HG02678 (cell line): ENCODE measurements at regions not wholly inside any gene's neighbourhood (a gene's known extent, or its start where the extent isn't known, plus 50 kb on each side); places are given as distances from the start of the nearest gene placed in this dataset.
"Not testable (repeated sequence)": the region's sequence is repeated elsewhere in the genome, so short reads cannot be mapped to it uniquely, and the experiment has no call there.

Experiments used
- ATAC-seq: cut with Tn5 transposase; IDR thresholded peaks from one replicate; pipeline ENCODE4 v1.9.1; 2021; ENCODE audit warnings: mild to moderate bottlenecking, moderate library complexity; ENCODE audit not compliant: unreplicated experiment

GRCh38 chr1:189524501-189524900 lies 953.2 kb downstream of the BRINP3 start:
- no peak for ATAC-seq

DNA sequence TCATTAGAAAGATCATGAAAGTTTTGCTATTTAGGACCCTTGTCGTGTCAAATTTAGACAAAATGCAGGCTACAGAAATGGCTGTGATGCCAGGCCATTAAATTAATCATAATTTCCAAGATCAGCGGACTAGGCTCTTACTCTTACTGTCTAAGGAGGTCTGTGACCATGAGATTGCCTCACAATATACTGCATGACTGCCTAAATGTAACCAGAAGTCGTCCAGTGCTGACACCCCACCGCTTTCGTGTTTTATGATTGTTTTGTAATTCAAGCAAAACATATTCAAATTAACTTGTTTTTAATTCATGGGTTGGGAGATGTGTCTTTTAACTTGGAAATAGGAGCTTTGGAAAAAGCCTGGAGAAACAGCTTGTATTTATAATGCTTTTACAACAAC lies 947.5 kb downstream of the BRINP3 start:
- no peak for ATAC-seq

DNA sequence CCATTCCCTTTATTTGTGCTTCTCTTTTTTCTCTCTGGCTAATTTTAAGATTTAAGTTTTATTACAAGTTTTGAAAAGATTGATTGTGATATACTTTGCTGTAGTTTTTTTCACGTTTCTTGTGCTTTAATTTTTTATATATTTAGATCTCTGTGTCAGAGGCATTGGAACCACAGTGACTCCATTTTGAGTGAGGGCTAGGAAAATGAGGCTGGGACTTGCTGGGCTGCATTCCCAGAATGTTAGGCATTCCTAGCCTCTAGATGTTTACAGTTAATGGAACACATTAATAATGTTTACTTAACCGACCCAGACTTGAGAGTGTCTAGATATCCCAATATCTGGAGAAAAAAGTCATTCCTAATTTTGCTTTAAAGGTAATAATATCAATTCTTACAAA lies 939.4 kb downstream of the BRINP3 start:
- no peak for ATAC-seq

- no peak for ATAC-seq
Observed at GRCh38 chr1:189550498-189550897, 927.2 kb downstream of the BRINP3 start.

- no peak for ATAC-seq
Observed at GRCh38 chr1:189563784-189564183, 913.9 kb downstream of the BRINP3 start.

DNA sequence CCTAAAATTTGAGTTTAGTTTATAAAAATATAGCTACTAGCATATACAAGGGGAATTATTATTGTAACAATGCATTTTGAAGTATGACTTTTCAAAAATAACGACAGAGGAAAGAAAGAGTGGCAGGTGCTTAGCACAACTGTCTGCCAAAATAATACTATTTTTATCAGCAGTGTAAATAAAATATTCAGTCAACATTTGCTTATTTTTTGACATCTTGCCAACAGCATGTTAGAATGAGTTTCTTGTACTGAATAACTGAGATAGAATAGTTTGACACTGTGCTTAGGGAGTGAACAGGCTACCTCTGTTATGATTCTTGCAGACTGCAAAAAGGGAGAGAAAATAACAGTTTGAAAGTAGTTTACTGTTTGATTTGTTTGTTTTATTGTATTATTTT lies 909.8 kb downstream of the BRINP3 start:
- no peak for ATAC-seq

DNA sequence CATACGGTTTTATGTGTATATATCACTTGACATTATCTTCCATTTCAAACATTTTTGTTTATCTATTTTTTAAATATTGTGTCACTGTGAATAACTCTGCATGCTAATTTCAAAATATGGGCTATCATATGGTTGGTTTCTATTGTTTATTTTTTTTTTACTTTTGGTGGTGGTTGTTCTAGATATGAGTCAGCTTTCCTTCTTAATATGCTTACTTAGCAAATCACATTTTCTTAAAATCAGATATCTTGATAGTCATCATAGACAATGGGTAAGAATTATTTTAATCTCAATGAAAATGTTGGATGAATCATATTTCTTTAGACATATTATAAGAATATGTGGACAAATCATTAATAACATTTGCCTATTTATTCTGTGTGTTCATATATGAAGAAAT lies 881.5 kb downstream of the BRINP3 start:
- no peak for ATAC-seq

GRCh38 chr1:189597083-189597482 lies 880.6 kb downstream of the BRINP3 start:
- no peak for ATAC-seq

- no peak for ATAC-seq
Observed at GRCh38 chr1:189605226-189605625, 872.4 kb downstream of the BRINP3 start.

DNA sequence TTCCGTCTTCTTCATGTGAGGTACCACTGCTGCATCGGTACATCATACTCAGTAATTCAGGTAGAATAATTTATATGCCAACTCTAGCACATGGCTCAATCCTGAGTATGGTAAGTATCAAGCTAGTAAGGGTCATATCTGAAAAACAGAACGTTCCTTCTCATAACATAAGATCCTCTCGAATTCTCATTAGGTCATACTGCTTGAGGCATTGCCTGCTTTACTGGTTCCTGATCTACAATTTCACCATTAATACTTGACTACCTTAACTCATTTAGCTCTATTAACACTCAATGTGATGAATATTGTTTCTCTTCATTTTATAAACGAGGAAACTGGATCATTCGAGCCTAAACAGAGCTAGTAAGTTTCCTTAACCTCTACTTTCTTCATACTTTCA lies 871.6 kb downstream of the BRINP3 start:
- ATAC-seq = no peak

- no peak for ATAC-seq
Observed at GRCh38 chr1:189606795-189607476, 870.7 kb downstream of the BRINP3 start.

GRCh38 chr1:189607477-189608096 lies 870.1 kb downstream of the BRINP3 start:
- no peak for ATAC-seq

DNA sequence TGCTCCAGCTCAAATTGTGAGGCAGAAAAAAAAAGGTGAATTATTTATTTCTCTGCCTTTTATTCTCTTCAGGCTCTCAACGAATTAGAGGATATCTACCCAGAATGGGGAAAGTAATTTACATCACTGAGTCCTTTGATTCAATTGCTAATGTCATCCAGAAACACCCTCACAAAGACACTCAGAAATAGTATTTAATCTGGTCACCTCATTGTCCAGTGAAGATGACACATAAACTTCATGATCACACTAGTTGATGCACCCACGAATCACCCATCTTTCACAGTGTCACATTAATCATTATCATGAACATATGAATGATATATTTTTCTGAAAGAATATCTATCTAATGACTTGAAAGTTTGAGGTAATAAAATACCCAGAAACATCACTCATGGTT lies 868.5 kb downstream of the BRINP3 start:
- no peak for ATAC-seq

GRCh38 chr1:189616893-189617292 lies 860.8 kb downstream of the BRINP3 start:
- no peak for ATAC-seq

DNA sequence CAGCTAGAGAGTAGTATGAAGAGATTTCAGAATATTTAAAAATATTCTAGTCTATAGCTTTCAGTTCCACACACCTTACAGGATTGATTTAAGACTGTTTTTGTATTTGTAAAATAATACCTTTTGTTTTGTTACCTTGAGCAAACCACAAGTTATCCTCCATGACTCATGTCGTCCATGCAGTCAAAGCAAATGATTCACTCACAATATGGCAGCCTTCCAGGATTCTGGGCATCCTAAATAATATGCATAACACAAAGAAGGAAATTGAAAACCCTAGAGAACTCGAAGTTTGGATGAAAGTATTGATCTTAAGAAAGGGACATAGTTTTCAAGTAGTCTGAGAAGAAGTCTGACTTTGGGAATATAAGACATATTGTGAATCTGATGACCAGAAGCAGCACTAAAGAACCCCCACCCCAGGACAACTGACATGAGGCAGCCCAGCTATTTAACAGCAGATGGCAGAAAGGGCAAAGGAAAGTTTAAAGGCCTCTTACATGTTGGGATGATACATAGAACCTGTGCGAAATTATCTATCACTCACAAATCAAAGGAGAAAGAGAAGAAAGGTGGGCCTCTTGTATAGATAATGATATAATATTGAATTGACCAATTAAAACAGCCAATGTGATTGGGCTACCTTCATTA lies 857.9 kb downstream of the BRINP3 start:
- no peak for ATAC-seq

DNA sequence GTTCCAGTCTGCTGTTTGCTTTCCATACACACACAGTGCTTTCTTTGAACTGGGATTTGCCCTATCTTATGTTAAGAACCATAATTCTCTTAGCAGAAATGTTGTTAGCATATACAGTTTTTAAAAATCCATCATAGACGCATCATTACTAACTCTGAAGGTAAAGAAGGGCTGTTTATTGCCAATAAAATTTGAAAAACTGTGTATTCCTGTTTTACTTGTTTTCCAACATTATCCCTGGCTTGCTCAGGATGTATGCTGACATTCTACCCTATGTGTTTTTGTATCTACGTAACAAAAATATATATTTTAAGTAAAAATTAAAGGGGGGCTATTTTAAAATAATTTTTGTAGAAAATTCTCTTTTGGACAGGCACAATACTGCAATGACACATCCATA lies 857.2 kb downstream of the BRINP3 start:
- no peak for ATAC-seq

DNA sequence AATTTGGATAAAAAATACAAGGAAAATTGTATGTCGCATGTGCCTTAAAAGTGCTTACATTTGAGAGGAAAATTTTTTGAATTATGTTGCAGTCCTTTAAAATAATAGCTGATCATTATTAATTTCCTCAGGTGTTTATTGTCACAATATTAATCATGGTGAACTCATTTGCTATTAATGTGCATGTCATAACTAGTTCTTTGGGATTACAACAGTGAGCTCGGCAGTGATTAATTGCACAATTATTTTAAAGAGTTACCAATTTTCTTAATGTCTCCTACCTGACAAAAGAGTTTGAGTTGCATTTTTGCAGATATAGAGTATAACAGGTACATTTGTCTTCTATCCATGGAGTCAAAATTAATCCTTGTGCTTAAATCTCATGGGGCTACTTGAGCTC lies 854.3 kb downstream of the BRINP3 start:
- ATAC-seq = no peak

DNA sequence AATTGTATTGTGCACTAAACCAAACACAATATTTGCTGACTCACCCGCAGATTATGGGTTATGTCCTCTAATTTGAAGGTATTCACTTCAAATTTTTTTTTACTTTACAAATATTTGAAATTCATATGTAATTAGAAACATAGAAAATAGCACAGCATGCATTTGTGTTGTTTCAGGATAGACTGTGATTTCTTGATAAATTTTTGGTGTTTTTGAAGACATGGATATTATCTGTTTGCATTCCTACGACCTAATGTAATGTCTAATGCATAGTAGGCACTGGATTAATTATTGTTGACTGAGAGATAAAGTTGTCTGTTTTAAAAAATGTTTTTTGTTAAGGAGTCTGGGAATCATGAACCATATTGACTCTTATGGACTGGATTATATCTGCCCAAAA lies 850.2 kb downstream of the BRINP3 start:
- no peak for ATAC-seq

DNA sequence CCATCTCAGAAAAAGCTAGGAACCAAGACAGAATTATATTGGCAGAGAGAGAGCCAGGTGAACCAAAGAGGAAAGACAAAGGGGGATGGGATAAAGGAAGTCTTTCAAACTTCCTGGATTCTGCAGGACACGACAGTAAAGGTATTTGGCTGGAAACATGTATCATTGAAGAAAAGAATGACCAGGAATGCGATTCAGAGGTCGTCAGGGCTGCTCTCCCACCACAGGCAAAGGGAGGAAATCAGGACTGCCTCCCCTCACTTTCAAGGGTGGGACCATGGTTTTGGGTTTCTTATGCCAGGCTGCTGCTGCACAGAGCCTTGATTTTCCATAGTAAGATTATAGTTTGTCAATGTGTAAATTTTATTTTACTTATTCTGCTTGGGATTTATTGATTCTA lies 848.8 kb downstream of the BRINP3 start:
- ATAC-seq = no peak

GRCh38 chr1:189633658-189634057 lies 844.0 kb downstream of the BRINP3 start:
- ATAC-seq = no peak

DNA sequence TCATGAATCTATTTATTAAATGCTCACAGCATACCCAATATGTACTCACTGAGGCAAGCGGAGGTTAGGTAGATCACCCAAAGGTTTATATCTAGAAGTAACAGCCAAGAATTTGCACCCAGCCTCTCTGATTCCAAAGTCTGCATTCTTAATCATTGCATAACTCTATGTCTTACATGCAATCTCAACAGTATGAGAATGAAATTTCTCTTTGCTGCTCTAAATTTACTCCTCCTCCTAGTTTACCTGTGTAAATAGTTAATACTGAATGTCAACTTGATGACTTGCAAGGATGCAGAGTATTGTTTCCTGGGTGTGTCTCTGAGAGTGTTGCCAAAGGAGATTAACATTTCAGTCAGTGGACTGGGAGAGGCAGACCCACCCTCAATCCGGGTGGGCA lies 840.6 kb downstream of the BRINP3 start:
- no peak for ATAC-seq

DNA sequence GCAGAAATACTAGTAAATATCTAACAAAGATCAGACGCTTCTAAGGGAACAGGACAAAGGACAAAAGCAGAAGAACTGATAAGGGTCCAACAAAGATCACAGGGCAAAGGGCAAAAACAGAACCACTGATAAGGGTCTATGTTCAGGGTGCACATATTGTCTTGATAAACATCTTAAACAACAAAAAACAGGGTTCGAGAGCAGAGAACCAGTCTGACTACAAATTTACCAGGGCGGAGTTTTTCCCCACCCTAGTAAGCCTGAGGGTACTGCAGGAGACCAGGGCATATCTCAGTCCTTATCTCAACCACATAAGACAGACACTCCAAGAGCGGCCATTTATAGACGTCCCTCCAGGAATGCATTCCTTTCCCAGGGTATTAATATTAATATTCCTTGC lies 833.5 kb downstream of the BRINP3 start:
- ATAC-seq = not testable (repeated sequence)
